GM18505 (cell line): ENCODE measurements at regions not wholly inside any gene's neighbourhood (a gene's known extent, or its start where the extent isn't known, plus 50 kb on each side); places are given as distances from the start of the nearest gene placed in this dataset.

Experiments
- ATAC-seq: cut with Tn5 transposase; IDR thresholded peaks from one replicate; pipeline ENCODE4 v1.9.1; 2021; ENCODE audit not compliant: unreplicated experiment
- POLR2A ChIP-seq: IDR thresholded peaks from 4 replicates; pipeline ENCODE4 v1.6.1; 2011; ENCODE audit warnings: borderline replicate concordance; ENCODE audit not compliant: insufficient read depth, insufficient read length; ENCODE audit errors: extremely low read depth

DNA sequence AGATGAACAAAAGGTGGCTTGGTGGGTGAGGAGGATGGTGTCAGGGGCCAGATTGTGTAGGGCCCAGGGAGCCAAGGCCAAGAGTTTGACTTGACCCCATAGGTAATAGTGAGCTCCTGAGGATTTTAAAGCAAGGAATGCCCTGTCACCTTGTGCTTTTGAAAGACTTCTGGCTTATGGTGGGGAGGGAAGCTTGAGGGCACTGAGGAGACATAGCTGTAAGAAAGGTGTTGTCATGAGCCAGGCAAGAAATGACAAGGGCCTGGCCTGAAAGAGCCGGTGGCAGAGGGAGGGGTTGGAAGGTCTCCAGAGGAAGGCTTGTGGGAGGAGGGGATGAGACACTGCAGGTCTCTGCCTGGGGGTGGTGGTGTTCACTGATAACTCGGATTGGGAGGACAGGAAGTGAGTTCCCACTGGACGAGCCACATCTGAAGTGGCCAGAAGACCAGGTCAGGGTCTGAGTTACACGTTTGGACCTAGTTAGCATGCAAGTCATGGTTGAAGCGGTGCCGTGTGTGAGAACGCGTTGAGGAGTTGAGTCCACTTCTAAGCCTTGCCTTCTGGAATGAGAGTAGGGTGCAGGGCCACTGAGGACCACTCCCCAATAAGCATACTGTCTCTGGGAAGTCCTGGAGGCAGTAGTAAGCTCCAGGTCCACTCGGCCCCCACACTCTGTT is 64.3 kb downstream of the TET3 start:
- ATAC-seq: no peak
- TF ChIP-seq POLR2A: no peak

DNA sequence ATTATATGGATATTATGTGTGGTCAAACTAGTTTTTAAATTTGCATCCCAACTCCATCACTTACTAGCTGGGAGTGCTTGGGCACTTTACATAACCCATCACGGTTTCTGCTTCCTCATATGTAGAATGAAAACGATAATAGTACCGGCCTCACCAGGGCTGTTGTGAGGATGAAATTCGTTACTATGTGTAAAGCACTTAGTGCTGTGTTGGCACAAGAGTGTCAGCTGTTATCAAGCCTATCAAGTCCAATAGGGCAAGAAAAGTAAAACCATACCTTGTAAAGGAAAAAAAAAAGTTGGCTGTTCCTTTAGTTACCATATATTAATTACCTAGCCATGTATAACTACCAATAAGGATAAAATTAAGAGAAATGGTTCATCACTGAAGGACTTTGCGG is 65.4 kb downstream of the TET3 start:
- ATAC-seq: no peak

DNA sequence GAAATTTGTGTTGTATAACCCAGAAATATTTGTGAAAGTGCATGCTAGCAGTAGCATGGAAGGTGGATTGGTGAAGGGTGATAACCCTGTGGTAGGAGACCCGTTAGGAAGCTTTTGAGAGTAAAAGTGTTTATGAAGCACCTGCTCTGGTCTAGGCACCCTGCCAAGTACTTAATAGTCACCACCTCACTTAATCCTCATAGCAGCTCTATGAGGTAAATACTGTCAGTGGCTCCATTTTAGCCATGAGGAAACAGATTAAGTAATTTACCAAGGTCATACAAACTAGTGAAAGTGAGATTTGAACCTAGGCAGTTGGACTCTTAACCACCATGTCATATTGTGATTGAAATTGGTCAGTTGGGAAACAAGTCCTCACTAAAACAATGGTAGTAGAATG is 66.8 kb downstream of the TET3 start:
- no peak for ATAC-seq
- TF ChIP-seq POLR2A: no peak

More for the DNA sequence above, 65.4 kb downstream of the TET3 start:
- no peak for TF ChIP-seq POLR2A

DNA sequence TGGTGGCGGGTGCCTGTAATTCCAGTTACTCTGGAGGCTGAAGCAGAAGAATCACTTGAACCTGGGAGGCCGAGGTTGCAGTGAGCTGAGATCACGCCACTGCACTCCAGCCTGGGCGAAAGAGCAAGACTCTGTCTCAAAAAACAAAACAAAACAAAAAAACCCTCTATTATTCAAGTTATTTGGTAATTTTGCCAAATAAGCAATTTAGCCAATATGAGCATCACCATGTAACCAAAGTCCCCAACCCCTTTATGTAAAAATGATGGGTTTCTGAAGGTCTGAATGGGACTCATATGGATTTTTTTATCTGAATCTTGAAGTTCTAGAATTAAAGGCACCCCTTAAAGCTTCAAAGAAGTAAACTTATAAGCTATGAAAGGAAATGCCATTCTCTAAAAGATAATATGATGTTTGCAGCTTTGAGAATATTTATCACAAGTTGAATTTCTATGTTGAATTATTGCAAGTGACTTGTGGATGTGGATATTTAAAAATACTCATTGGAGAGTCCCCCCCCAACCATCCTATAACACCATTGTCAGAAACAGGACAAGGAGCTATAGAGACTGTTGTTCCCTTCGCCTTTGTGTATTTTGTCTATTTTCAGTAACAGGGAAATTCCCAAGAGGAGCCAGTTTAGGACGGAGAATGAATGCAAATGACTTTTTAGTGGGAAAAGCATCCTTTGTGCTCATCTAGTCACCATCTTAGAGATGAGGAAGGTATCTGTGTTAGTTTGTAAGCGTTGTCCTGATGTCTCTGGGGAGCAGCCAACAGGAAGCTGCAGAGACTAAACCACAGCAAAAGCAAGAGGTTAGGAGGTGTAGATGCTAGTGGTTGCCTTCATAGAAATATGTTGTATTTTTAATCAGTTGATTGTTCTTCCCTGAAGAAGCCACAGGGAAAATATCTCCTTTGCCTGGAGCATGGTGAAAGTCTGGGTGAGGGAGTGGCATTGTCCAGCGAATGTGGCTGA is 68.3 kb downstream of the TET3 start:
- TF ChIP-seq POLR2A: no peak
- no peak for ATAC-seq

DNA sequence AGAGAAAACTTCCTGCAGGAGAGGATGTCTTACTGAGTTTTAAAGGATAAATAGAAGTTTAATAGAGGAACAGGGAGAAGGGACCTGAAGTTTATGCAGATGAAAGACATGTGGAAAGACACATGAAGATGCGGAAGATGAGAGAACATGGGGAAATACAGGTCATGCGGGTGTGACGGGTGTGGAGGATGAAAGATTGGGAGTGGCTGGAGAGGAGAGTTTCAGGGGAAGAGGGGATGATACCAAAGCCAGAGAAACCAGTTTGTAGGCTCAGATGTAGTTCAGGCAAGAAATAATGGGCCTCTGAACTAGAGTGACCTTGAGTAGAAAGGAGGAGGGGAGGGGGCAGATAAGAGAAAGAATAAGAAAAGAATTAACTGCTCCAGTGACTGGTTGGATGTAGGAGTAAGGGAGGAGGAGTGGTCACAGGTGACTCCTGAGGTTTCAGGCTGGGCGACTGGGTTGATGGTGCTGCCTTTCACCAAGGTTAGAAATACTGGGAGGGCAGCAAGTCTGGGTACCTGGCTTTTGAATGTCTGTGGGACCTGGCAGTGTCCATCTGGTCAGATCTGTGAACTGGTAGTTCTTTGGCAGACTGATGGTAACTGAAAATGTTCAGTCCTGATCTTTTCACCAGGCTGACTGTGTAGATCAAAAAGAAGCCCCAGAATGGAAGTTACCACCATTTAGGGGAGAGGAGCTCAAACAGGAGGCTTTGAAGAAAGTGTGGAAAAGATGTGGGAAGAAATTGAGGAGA is 69.4 kb downstream of the TET3 start:
- no peak for ATAC-seq

DNA sequence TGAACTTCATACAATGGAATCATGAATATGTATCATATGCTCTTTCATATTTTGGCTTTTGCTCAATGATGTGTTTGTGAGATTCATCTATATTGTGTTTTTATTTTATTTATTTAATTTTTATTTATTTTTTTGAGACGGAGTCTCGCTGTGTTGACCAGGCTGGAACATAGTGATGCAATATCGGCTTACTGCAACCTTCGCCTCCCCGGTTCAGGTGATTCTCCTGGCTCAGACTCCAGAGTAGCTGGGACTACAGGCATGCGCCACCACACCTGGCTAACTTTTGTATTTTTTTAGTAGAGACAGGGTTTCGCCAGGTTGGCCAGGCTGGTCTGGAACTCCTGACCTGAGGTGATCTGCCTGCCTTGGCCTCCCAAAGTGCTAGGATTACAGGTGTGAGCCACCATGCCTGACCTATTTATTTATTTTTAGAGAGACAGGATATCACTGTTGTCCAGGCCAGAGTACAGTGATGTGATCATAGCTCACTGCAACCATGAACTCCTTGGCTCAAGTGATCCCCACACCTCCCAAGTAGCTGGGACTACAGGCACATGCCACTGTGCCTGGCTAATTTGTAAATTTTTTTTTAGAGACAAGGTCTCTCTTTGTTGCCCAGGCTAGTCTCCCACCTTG is 74.5 kb downstream of the TET3 start:
- no peak for TF ChIP-seq POLR2A
- no peak for ATAC-seq

More for the DNA sequence above, 69.4 kb downstream of the TET3 start:
- no peak for TF ChIP-seq POLR2A

DNA sequence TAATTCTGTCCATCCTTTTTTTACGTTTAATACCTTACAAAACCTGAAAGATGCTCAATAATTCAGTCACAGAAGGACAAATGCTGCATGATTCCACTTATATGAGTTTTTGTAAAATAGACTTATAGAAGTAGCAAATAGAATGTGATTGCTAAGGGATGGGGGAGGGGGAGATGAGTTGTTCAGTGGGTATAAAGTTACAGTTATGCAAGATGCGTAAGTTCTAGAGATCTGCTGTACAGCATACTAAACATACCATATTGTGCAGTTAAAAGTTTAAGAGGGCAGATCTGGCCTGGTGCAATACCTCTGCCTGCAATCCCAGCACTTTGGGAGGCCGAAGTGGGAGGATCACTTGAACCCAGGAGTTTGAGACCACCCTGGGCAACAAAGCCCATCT is 78.8 kb downstream of the TET3 start:
- no peak for ATAC-seq
- TF ChIP-seq POLR2A: no peak

DNA sequence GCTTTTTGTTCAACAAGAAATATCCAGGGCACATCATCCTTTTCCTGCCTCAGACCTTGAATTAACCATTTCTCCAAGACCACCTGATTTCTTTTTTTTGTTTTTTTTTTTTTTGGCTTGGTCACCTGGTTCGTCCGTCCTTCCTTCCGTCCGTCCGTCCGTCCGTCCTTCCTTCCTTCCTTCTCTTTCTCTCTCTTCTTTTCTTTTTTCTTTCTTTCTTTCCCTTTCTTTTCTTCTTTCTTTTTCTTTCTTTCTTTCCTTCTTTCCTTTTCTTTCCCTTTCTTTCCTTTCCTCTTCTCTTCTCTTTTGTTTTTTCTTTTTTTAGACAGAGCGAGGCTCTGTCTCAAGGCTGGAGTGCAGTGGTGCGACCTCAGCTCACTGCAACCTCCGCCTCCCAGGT is 80.7 kb downstream of the TET3 start:
- TF ChIP-seq POLR2A: no peak
- no peak for ATAC-seq

DNA sequence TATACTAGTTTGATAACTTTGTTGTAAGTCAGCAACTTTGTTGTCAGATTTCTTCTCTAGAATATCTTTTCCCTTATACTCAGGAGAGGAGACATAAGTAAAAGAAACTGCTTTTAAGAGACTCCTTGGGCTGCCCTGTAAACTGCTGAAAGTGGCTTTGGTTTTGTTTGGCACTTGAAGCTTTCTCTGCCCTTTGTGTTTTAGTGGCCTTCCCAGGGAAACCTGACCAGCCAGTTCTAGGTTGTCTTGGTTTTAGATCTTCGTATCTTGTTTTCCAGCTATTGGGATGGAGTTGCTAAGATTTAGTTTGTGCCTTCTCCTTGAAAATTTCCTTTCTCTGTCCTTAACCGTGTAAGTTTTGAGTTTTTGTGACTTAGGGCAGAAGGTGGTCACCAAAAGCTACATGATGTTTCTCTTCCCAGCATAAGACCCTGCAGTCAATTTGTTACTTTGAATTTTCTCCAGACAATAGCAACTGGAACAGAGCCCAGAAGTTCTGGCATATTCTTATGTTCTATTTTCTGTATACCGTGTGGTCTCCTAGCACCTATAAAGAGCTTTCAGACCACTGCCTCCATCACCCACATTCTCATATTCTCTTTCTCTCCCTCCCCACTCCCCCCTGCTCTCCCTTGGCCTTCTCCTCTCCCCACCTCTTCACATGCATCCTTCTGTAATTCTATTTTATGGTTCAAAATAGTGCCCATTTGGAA is 81.1 kb downstream of the BOLA3 start:
- no peak for TF ChIP-seq POLR2A
- no peak for ATAC-seq

DNA sequence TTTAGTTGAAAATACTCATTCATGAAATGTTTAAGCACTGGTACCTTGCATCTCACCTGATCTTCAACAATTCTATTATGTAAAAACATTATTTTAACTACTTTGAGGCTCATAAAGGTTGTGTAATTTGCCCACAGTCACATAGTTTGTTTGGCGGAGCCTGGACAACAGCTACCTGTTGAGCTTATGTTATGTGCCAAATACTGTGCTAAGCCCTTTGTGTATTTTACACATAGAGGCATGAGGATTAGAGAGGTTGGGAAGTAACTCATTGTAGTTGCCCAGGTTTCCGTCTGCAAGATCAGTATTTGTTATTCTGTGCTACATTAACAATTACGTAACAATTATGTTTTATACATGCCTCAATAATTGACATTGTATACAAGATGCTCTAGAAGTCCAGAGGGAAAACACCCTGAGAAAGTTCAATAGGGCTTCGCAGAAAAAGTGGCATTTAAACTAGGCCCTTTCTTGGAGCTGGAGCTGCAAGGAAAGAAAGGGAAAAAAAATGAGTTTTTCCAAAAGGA is 80.4 kb downstream of the BOLA3 start:
- no peak for TF ChIP-seq POLR2A

DNA sequence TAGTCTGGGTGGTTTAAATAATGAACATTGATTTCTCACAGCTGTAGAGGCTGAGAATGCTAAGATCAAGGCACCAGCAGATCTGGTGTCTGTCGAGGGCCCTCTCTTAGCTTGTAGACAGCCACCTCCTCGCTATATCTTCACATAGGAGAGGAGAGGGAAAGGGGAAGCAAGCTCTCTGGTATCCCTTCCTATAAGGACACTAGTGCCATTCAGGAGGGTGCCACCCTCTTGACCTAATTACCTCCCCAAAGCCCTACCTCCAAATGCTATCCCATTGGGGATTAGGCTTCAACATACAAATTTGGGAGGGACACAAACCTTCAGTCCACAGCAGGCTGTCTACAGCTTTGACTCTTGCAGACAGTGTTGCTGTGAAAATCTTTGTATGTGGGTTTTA is 76.7 kb downstream of the BOLA3 start:
- no peak for TF ChIP-seq POLR2A

More for the DNA sequence above, 80.4 kb downstream of the BOLA3 start:
- no peak for ATAC-seq

DNA sequence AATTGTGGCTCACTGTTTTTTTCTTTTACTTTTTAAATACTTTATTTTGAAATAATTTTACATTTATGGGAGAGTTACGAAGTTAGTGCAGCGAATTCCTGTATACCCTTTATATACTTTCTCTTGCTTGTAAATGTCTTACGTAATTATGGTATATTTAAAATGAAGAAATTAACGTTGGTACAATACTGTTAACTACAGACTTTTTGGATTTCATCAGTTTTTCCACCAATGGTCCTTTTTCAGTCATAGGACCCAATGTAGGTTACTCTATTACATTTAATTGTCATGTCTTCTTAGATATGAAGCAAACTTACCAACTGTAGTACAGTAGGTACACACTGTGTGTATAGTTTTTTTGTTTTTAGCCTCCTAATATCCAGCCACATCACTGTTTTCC is 76.3 kb downstream of the BOLA3 start:
- TF ChIP-seq POLR2A: no peak

More for the DNA sequence above, 76.7 kb downstream of the BOLA3 start:
- ATAC-seq: no peak

More for the DNA sequence above, 76.3 kb downstream of the BOLA3 start:
- ATAC-seq: no peak
